Stimulated activated naive B cell treated with anti-CD40 and anti-IgM and Interleukin-4, amounts not matched to agents 10 μg/mL and 1 μg/mL and 100 μg/mL, for 72 hours (primary cell): ENCODE measurements at regions not wholly inside any gene's neighbourhood (a gene's known extent, or its start where the extent isn't known, plus 50 kb on each side); places are given as distances from the start of the nearest gene placed in this dataset.

Source experiments
- ATAC-seq, 2 donors: fragments of 150-1000 bp; cut with Tn5 transposase; replicated peaks; 2 replicates each; pipeline ENCODE4 v1.10.0; 2021; ENCODE audit warnings: moderate library complexity in 1 of 2
- DNase-seq: peaks from one replicate; pipeline ENCODE4 v3.0.0; 2021
- H3K27ac Mint-ChIP-seq: one replicate; pipeline ENCODE4 v1.8.0; 2022; ENCODE audit warnings: mild to moderate bottlenecking, mixed read lengths
- H3K27me3 Mint-ChIP-seq, 2 donors: one replicate each; pipeline ENCODE4 v1.8.0; 2022; ENCODE audit warnings: mixed read lengths in 2 of 2
- H3K36me3 Mint-ChIP-seq, 2 donors: one replicate each; pipeline ENCODE4 v1.8.0; 2022; ENCODE audit warnings: mixed read lengths in 2 of 2, mild to moderate bottlenecking in 1 of 2
- H3K4me1 Mint-ChIP-seq, 2 donors: one replicate each; pipeline ENCODE4 v1.8.0; 2022; ENCODE audit warnings: mixed read lengths in 2 of 2, mild to moderate bottlenecking in 1 of 2
- H3K4me3 Mint-ChIP-seq, 2 donors: one replicate each; pipeline ENCODE4 v1.8.0; 2022; ENCODE audit warnings: mild to moderate bottlenecking in 2 of 2, mixed read lengths in 2 of 2, moderate library complexity in 1 of 2
- H3K9me3 Mint-ChIP-seq, 2 donors: one replicate each; pipeline ENCODE4 v1.8.0; 2022; ENCODE audit warnings: mixed read lengths in 2 of 2, mild to moderate bottlenecking in 1 of 2

DNA sequence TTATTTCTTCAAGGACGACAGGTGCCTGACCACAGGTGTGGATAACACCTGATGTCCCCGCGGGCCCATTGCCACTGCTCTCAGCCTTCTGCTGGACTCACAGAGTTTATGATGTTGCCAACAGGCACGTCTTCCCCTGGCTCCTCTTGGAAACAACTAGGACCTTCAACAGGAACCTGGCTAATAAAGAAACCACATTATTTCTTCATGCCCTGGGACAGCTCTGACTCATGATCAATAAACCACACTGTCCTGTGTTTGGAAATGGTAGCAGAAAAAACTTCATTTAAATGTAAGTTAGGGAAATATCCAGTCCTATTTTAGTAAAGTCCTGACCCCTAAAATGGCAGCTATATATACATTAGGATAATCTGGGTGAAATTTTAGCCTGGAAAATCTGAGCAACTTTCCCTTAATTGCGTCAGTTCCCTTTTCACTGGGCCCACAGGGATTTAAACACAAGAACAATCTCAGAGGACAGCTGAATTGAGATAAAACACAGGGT, 158.9 kb downstream of the VAPA start:
- Mint-ChIP-seq H3K4me1 (peaks cover 10 to 36% of the 10 kb centered on the region in 2 donors), H3K27ac (no peak overlapping the region), H3K4me3 (no peak overlapping the region), H3K27me3 (peaks cover 0 to 6% of the 10 kb centered on the region in 2 donors), H3K9me3 (no peaks in the 10 kb centered on the region), H3K36me3 (no peaks in the 10 kb centered on the region)
- DNase-seq (no peak), ATAC-seq (peak; percentile 65 to 78)

DNA sequence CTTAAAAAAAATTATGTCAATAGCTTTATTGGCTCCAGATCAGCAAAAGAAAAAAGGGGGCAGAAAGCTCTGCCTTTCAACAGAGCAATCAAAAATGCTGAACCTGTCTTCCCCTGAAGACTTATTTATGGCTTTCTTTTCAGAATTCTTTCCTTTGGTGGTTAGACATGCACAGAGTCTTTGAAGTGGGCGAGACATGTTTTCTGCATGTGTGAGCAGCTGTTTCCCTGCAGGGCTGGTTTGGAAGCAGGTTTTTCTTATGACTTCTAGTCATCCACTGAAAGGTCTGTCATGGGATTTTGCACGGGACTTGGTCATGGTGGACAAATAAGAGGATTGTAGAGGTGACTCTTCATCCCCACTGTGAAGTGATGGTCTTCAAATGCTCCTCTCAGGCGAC, 160.3 kb downstream of the VAPA start:
- Mint-ChIP-seq H3K27ac (no peak overlapping the region), H3K9me3 (no peaks in the 10 kb centered on the region), H3K36me3 (no peaks in the 10 kb centered on the region), H3K4me1 (peaks cover 10 to 36% of the 10 kb centered on the region in 2 donors), H3K4me3 (no peak overlapping the region), H3K27me3 (peaks cover 0 to 6% of the 10 kb centered on the region in 2 donors)
- DNase-seq: no peak
- no peak for ATAC-seq

- Mint-ChIP-seq H3K36me3 (no peaks in the 10 kb centered on the region), H3K4me3 (no peak overlapping the region), H3K9me3 (no peaks in the 10 kb centered on the region), H3K27me3 (peaks cover 0 to 6% of the 10 kb centered on the region in 2 donors), H3K4me1 (peaks cover 10 to 36% of the 10 kb centered on the region in 2 donors), H3K27ac (peak overlapping the region; percentile 56)
- DNase-seq (no peak), ATAC-seq (no peak)
Measured at GRCh38 chr18:10074728-10075127, 160.9 kb downstream of the VAPA start.

GRCh38 chr18:10076502-10077030, 162.8 kb downstream of the VAPA start:
- DNase-seq (no peak), ATAC-seq (no peak)
- Mint-ChIP-seq H3K4me3 (no peak overlapping the region), H3K4me1 (peaks cover 10 to 25% of the 10 kb centered on the region in 2 donors), H3K27me3 (peaks cover 0 to 6% of the 10 kb centered on the region in 2 donors), H3K36me3 (no peaks in the 10 kb centered on the region), H3K27ac (no peak overlapping the region), H3K9me3 (peaks cover 7 to 10% of the 10 kb centered on the region in 2 donors)

GRCh38 chr18:10077986-10078385, 164.2 kb downstream of the VAPA start:
- Mint-ChIP-seq H3K36me3 (peaks cover 0 to 5% of the 10 kb centered on the region in 2 donors), H3K4me3 (no peak overlapping the region), H3K9me3 (peaks cover 12 to 19% of the 10 kb centered on the region in 2 donors), H3K27ac (no peak overlapping the region), H3K27me3 (peaks cover 0 to 6% of the 10 kb centered on the region in 2 donors), H3K4me1 (peaks cover 7 to 11% of the 10 kb centered on the region in 2 donors)
- DNase-seq: no peak
- ATAC-seq: no peak

GRCh38 chr18:10080372-10080771, 166.6 kb downstream of the VAPA start:
- Mint-ChIP-seq H3K27ac (no peak overlapping the region), H3K9me3 (peaks cover 16 to 21% of the 10 kb centered on the region in 2 donors), H3K27me3 (peaks cover 0 to 6% of the 10 kb centered on the region in 2 donors)

GRCh38 chr18:10081492-10081891, 167.7 kb downstream of the VAPA start:
- Mint-ChIP-seq H3K4me1 (peaks cover 3 to 4% of the 10 kb centered on the region in 2 donors), H3K27ac (no peak overlapping the region), H3K4me3 (no peak overlapping the region), H3K36me3 (peaks cover 0 to 5% of the 10 kb centered on the region in 2 donors), H3K9me3 (peaks cover 16 to 21% of the 10 kb centered on the region in 2 donors), H3K27me3 (no peaks in the 10 kb centered on the region)
- no peak for DNase-seq
- no peak for ATAC-seq

More at GRCh38 chr18:10080372-10080771, 166.6 kb downstream of the VAPA start:
- ATAC-seq: no peak
- Mint-ChIP-seq H3K4me3 (no peak overlapping the region), H3K36me3 (peaks cover 0 to 5% of the 10 kb centered on the region in 2 donors), H3K4me1 (peaks cover 3 to 5% of the 10 kb centered on the region in 2 donors)
- DNase-seq: no peak

- DNase-seq: no peak
- H3K4me1 Mint-ChIP-seq: peaks cover 2 to 5% of the 10 kb centered on the region in 2 donors
- H3K4me3 Mint-ChIP-seq: no peak overlapping the region
Measured at GRCh38 chr18:10085416-10085815, 171.6 kb downstream of the VAPA start.

GRCh38 chr18:10085876-10086275, 172.1 kb downstream of the VAPA start:
- no peaks in the 10 kb centered on the region for H3K27me3 Mint-ChIP-seq
- peaks cover 0 to 5% of the 10 kb centered on the region in 2 donors for H3K36me3 Mint-ChIP-seq

More at GRCh38 chr18:10085416-10085815, 171.6 kb downstream of the VAPA start:
- Mint-ChIP-seq H3K27ac (no peak overlapping the region), H3K27me3 (no peaks in the 10 kb centered on the region), H3K9me3 (peaks cover 13 to 21% of the 10 kb centered on the region in 2 donors), H3K36me3 (peaks cover 0 to 5% of the 10 kb centered on the region in 2 donors)
- no peak for ATAC-seq

GRCh38 chr18:10086458-10087210, 172.8 kb downstream of the VAPA start:
- Mint-ChIP-seq H3K36me3 (peaks cover 0 to 5% of the 10 kb centered on the region in 2 donors), H3K27ac (no peak overlapping the region), H3K4me3 (no peak overlapping the region), H3K27me3 (no peaks in the 10 kb centered on the region), H3K4me1 (peaks cover 2 to 5% of the 10 kb centered on the region in 2 donors), H3K9me3 (peaks cover 10 to 11% of the 10 kb centered on the region in 2 donors)
- ATAC-seq: no peak
- no peak for DNase-seq

More at GRCh38 chr18:10085876-10086275, 172.1 kb downstream of the VAPA start:
- ATAC-seq (no peak), DNase-seq (no peak)
- no peak overlapping the region for H3K4me3 Mint-ChIP-seq
- H3K4me1 Mint-ChIP-seq: peaks cover 2 to 5% of the 10 kb centered on the region in 2 donors
- no peak overlapping the region for H3K27ac Mint-ChIP-seq
- H3K9me3 Mint-ChIP-seq: peaks cover 13 to 18% of the 10 kb centered on the region in 2 donors

- H3K4me1 Mint-ChIP-seq: peaks cover 2 to 5% of the 10 kb centered on the region in 2 donors
- H3K4me3 Mint-ChIP-seq: no peak overlapping the region
- H3K9me3 Mint-ChIP-seq: peaks cover 0 to 1% of the 10 kb centered on the region in 2 donors
- no peak overlapping the region for H3K27ac Mint-ChIP-seq
- ATAC-seq: no peak
- no peak for DNase-seq
- H3K27me3 Mint-ChIP-seq: no peaks in the 10 kb centered on the region
- no peaks in the 10 kb centered on the region for H3K36me3 Mint-ChIP-seq
Measured at GRCh38 chr18:10088734-10089133, 174.9 kb downstream of the VAPA start.

DNA sequence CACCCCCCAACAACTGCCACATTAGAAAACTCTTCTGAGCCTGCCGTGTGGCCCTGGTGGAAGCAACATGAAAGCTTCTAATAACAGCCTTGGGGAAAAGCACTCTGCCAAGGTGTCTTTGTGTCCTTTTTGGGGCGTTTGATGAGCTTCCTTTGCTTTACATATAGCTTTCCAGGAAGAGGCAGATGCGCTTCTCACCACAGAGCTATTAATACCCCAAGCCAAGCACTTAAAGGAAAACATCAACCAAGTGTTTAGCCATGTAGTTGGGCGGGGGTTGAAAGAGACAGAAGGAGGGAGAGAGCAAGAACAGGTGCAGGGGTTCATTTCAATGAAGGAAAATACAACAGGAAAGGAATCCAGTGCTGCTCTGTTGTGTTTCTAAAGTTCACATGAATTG, 176.1 kb downstream of the VAPA start:
- H3K4me3 Mint-ChIP-seq: no peak overlapping the region

DNA sequence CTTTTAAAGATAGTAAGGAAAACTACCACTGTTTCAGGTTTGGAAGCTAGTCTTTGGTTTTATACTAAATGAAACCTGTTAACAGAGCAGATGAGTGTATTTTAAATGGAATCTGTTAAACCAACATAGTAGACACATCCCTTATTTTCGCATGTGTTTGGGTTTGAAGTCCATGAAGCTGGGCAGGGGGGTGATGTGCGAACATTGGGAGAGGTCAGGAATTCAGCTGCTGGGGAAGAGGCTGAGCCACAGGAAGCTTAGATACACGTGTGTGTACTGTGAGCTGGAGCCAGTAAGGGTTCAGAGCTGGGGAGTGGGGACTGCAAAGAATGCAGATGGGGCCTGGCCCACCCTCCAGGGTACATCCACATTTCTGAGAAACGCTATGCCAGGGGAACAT, 176.9 kb downstream of the VAPA start:
- H3K4me3 Mint-ChIP-seq: no peak overlapping the region
- DNase-seq: no peak
- H3K4me1 Mint-ChIP-seq: peaks cover 2 to 5% of the 10 kb centered on the region in 2 donors
- no peaks in the 10 kb centered on the region for H3K9me3 Mint-ChIP-seq
- ATAC-seq: no peak
- no peaks in the 10 kb centered on the region for H3K36me3 Mint-ChIP-seq
- no peak overlapping the region for H3K27ac Mint-ChIP-seq
- no peaks in the 10 kb centered on the region for H3K27me3 Mint-ChIP-seq

More for the DNA sequence above, 176.1 kb downstream of the VAPA start:
- H3K27ac Mint-ChIP-seq: no peak overlapping the region
- H3K36me3 Mint-ChIP-seq: no peaks in the 10 kb centered on the region
- DNase-seq (no peak), ATAC-seq (no peak)
- peaks cover 0 to 1% of the 10 kb centered on the region in 2 donors for H3K9me3 Mint-ChIP-seq
- no peaks in the 10 kb centered on the region for H3K27me3 Mint-ChIP-seq
- peaks cover 2 to 5% of the 10 kb centered on the region in 2 donors for H3K4me1 Mint-ChIP-seq

DNA sequence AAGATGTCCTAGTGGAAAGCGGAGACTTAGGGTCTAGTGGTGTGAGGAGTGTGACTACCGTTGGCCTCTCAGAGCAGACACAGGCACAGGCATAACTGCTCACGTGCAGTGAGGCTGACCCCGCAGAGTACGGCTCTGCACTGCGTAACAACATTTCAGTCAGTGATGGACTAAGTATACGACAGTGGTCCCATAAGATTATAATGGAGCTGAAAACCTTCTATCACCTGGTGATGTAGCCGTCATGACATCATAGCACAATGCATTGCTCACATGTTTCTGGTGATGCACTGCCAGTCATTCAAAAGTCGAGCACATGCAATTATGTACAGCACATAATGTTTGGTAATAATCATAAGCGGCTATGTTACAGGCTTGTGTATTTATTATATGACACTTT, 179.6 kb downstream of the VAPA start:
- peaks cover 2 to 5% of the 10 kb centered on the region in 2 donors for H3K4me1 Mint-ChIP-seq
- no peak for DNase-seq
- no peaks in the 10 kb centered on the region for H3K36me3 Mint-ChIP-seq
- H3K27ac Mint-ChIP-seq: no peak overlapping the region
- no peaks in the 10 kb centered on the region for H3K9me3 Mint-ChIP-seq
- ATAC-seq: no peak
- H3K27me3 Mint-ChIP-seq: no peaks in the 10 kb centered on the region
- no peak overlapping the region for H3K4me3 Mint-ChIP-seq

DNA sequence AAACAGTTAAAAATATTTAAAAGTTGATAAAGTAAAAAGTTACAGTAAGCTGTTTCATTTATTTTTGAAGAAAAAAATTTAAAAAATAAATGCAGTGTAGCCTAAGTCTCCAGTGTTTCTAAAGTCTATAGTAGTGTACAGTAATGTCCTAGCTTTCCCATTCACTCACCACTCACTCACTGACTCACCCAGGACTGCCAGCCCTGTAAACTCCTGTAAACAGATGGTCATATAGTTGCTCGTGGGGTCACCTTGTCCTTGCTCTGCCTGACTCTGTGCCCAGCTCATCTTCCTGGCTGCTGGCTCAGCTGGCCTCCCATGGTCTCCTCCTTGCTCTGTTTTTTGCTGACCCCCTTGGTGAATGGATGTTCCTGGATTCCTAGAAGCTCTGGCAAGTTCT, 180.3 kb downstream of the VAPA start:
- Mint-ChIP-seq H3K4me3 (no peak overlapping the region), H3K27me3 (no peaks in the 10 kb centered on the region), H3K9me3 (no peaks in the 10 kb centered on the region), H3K36me3 (no peaks in the 10 kb centered on the region), H3K4me1 (peaks cover 2 to 5% of the 10 kb centered on the region in 2 donors), H3K27ac (no peak overlapping the region)
- no peak for DNase-seq
- ATAC-seq: no peak
